ENCODE measurements at regions not wholly inside any gene's neighbourhood (a gene's known extent, or its start where the extent isn't known, plus 50 kb on each side); places are given as distances from the start of the nearest gene placed in this dataset.

GRCh38 chr2:81942136-81942680 lies 1637.7 kb upstream of the LRRTM1 start:
- no peak for DNase-seq (ENCODE audit: low spot score)

GRCh38 chr2:81940266-81940955 lies 1635.9 kb upstream of the LRRTM1 start:
- no peak for DNase-seq (ENCODE audit: low spot score)

GRCh38 chr2:81937944-81938343 lies 1633.4 kb upstream of the LRRTM1 start:
- DNase-seq (ENCODE audit: low spot score): no peak

- DNase-seq (ENCODE audit: low spot score): no peak
Observed at GRCh38 chr2:81903534-81903933, 1599.0 kb upstream of the LRRTM1 start.

GRCh38 chr2:81901017-81901416 lies 1596.5 kb upstream of the LRRTM1 start:
- no peak for DNase-seq (ENCODE audit: low spot score)

GRCh38 chr2:81895620-81896250 lies 1591.2 kb upstream of the LRRTM1 start:
- no peak for DNase-seq (ENCODE audit: low spot score)

GRCh38 chr2:81894451-81894990 lies 1590.0 kb upstream of the LRRTM1 start:
- DNase-seq (ENCODE audit: low spot score): no peak

GRCh38 chr2:81876624-81877023 lies 1572.1 kb upstream of the LRRTM1 start:
- no peak for DNase-seq (ENCODE audit: low spot score)

GRCh38 chr2:81872006-81872405 lies 1567.5 kb upstream of the LRRTM1 start:
- no peak for DNase-seq (ENCODE audit: low spot score)

GRCh38 chr2:81870119-81870518 lies 1565.6 kb upstream of the LRRTM1 start:
- DNase-seq (ENCODE audit: low spot score): no peak

- no peak for DNase-seq (ENCODE audit: low spot score)
Observed at GRCh38 chr2:81858998-81859397, 1554.4 kb upstream of the LRRTM1 start.

- DNase-seq (ENCODE audit: low spot score): no peak
Observed at GRCh38 chr2:81853341-81853740, 1548.8 kb upstream of the LRRTM1 start.

- DNase-seq (ENCODE audit: low spot score): no peak
Observed at GRCh38 chr2:81852651-81853050, 1548.1 kb upstream of the LRRTM1 start.

GRCh38 chr2:81839780-81840179 lies 1535.2 kb upstream of the LRRTM1 start:
- no peak for DNase-seq (ENCODE audit: low spot score)

- DNase-seq (ENCODE audit: low spot score): no peak
Observed at GRCh38 chr2:81835321-81836000, 1530.9 kb upstream of the LRRTM1 start.

- no peak for DNase-seq (ENCODE audit: low spot score)
Observed at GRCh38 chr2:81786811-81787210, 1482.3 kb upstream of the LRRTM1 start.

GRCh38 chr2:81767187-81767912 lies 1462.8 kb upstream of the LRRTM1 start:
- DNase-seq (ENCODE audit: low spot score): no peak

- DNase-seq (ENCODE audit: low spot score): no peak
Observed at GRCh38 chr2:81747481-81748070, 1443.0 kb upstream of the LRRTM1 start.

GRCh38 chr2:81739966-81740365 lies 1435.4 kb upstream of the LRRTM1 start:
- no peak for DNase-seq (ENCODE audit: low spot score)

- DNase-seq (ENCODE audit: low spot score): no peak
Observed at GRCh38 chr2:81734981-81735380, 1430.4 kb upstream of the LRRTM1 start.

GRCh38 chr2:81714817-81715216 lies 1410.3 kb upstream of the LRRTM1 start:
- DNase-seq (ENCODE audit: low spot score): no peak

- DNase-seq (ENCODE audit: low spot score): no peak
Observed at GRCh38 chr2:81706856-81707255, 1402.3 kb upstream of the LRRTM1 start.

Measured in left forelimb (tissue), 1 donor.